Esophagus muscularis mucosa (tissue), 4 donors: ENCODE measurements at regions not wholly inside any gene's neighbourhood (a gene's known extent, or its start where the extent isn't known, plus 50 kb on each side); places are given as distances from the start of the nearest gene placed in this dataset.

ENCODE experiments used
- CTCF ChIP-seq, 3 experiments: fragments of 200-600 bp in 2 of 3; fragments of 450-650 bp in 1 of 3; sonication (generic) in 2 of 3; IDR thresholded peaks; one replicate each; pipeline ENCODE4 v1.5.1; 2017 to 2019; ENCODE audit warnings: antibody characterized with exemption in 3 of 3, mild to moderate bottlenecking in 2 of 3, moderate library complexity in 1 of 3
- EP300 ChIP-seq: sonication (generic); formaldehyde crosslinking; IDR thresholded peaks from one replicate; pipeline ENCODE4 v1.6.1; 2017; ENCODE audit warnings: antibody characterized with exemption
- POLR2A ChIP-seq: fragments of 450-650 bp; IDR thresholded peaks from one replicate; pipeline ENCODE4 v1.6.1; 2017; ENCODE audit warnings: antibody characterized with exemption, moderate library complexity, mild to moderate bottlenecking, low read depth

DNA sequence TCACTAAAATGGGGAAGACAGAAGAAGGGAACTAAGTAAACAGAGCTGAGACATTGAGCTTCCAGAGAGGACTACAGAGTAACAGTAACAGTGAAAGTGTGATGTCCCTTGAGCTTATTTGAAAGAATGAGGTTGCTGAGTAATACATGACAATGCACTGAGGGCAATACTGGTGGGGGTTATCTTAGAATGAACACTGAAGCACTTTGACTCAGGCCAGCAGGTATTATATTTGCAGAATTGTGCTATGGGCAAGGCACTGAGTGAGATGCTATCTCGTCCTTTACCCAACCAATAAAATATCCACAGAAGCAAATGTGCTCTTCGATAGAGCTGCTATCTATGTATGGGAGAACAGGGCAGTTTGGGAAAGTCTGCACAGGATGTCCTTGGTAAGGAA is 133.2 kb downstream of the DISP1 start:
- TF ChIP-seq POLR2A (no peak), CTCF (IDR thresholded peaks at IDR 0.05) (no peak), EP300 (no peak)
